ENCODE measurements at regions not wholly inside any gene's neighbourhood (a gene's known extent, or its start where the extent isn't known, plus 50 kb on each side); places are given as distances from the start of the nearest gene placed in this dataset.
"Not testable (repeated sequence)": the region's sequence is repeated elsewhere in the genome, so short reads cannot be mapped to it uniquely, and the experiment has no call there.

DNA sequence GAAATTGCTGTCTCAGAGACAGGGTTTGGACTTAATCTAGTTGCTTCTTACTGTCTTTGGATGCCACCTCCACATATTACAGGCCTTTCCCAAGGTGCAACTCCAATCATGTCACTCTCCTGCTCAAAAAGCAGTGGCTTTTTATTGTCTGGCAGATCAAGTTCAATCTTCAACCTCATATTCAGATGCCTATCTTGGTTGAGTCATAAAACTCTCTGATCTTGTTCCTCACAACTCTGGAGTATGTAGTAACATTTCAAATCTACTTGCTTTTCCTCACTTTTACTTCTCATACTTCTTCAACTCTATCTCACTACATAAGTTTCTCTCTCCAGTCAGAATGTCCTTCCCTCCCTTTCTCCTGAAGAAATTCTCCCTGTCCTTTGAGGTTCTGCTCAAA lies 180.6 kb downstream of the VSIG4 start:
- Histone ChIP-seq H3K36me3 (ENCODE audit: control insufficient read depth in 2 of 2, extremely low read depth in 1 of 2, insufficient read depth in 2 of 2, low read length in 2 of 2) (no peaks in the 10 kb centered on the region), H3K9ac (replicated peaks; ENCODE audit: extremely low read depth, insufficient read depth, low read length) (no peak overlapping the region), H3K4me3 (replicated peaks in 1 of 3; ENCODE audit: insufficient read depth in 1 of 3, low read depth in 1 of 3, low read length in 3 of 3) (no peak overlapping the region), H3K4me1 (ENCODE audit: control insufficient read depth, extremely low read depth, insufficient read depth, low read length) (no peaks in the 10 kb centered on the region), H3K9me1 (replicated peaks; ENCODE audit: control insufficient read depth, extremely low read depth, insufficient read depth, low read length) (no peaks in the 10 kb centered on the region), H3K27ac (ENCODE audit: insufficient read depth, low read depth, low read length) (no peak overlapping the region), H3K4me2 (ENCODE audit: insufficient read depth, low read length) (no peak overlapping the region), H3K79me2 (ENCODE audit: control insufficient read depth, insufficient read depth, low read length) (no peaks in the 10 kb centered on the region), H3K9me3 (replicated peaks; ENCODE audit: control insufficient read depth, insufficient read depth, low read length) (no peaks in the 10 kb centered on the region), H2AFZ (ENCODE audit: low read depth, low read length) (no peak overlapping the region), H4K20me1 (replicated peaks; ENCODE audit: control insufficient read depth, extremely low read depth, insufficient read depth, low read length) (no peaks in the 10 kb centered on the region), H3K27me3 (ENCODE audit: control insufficient read depth in 2 of 2, insufficient read depth in 2 of 2, low read length in 2 of 2) (no peaks in the 10 kb centered on the region)
- no peak for DNase-seq (ENCODE audit: low read depth, low spot score)
- TF ChIP-seq CTCF (IDR thresholded peaks at IDR 0.05; ENCODE audit: extremely low read depth in 1 of 2, insufficient read depth in 1 of 2, low read depth in 1 of 2, low read length in 2 of 2) (no peak), FOS (IDR thresholded peaks at IDR 0.05; ENCODE audit: borderline replicate concordance, insufficient read depth, low read length) (no peak), JUN (IDR thresholded peaks at IDR 0.05; ENCODE audit: borderline replicate concordance, insufficient read depth, insufficient read length, low read depth) (no peak), EZH2 (IDR thresholded peaks at IDR 0.05; ENCODE audit: borderline replicate concordance, low read depth, low read length, severe bottlenecking) (no peak), POLR2AphosphoS5 (IDR thresholded peaks at IDR 0.05; ENCODE audit: insufficient read depth, low read depth, low read length) (no peak), GATA2 (IDR thresholded peaks at IDR 0.05; ENCODE audit: insufficient read depth, insufficient read length, low read depth, low read length) (no peak), MAX (IDR thresholded peaks at IDR 0.05; ENCODE audit: insufficient read depth, insufficient read length) (no peak), POLR2A (IDR thresholded peaks at IDR 0.05; ENCODE audit: low read depth, low read length) (no peak), MYC (IDR thresholded peaks at IDR 0.05; ENCODE audit: low read depth, low read length) (no peak)
- intact Hi-C loops (cut with micrococcal nuclease) (no loop called here), dilution Hi-C loops (cut with MboI; ENCODE audit: extremely low pct_ligation_motif_present, low sequenced_read_pairs) (no loop called here)
- no TSS peak for BruUV-seq (replicated peaks)
- ChIA-PET CTCF (no interaction called here), POLR2A (no interaction called here)
- FAIRE-seq = no peak

- H4K20me1 ChIP-seq (replicated peaks; ENCODE audit: control insufficient read depth, extremely low read depth, insufficient read depth, low read length); POLR2A ChIA-PET; H3K4me2 ChIP-seq (ENCODE audit: insufficient read depth, low read length); H3K9me1 ChIP-seq (replicated peaks; ENCODE audit: control insufficient read depth, extremely low read depth, insufficient read depth, low read length); H3K36me3 ChIP-seq (ENCODE audit: control insufficient read depth in 2 of 2, extremely low read depth in 1 of 2, insufficient read depth in 2 of 2, low read length in 2 of 2); H3K4me3 ChIP-seq (replicated peaks in 1 of 3; ENCODE audit: insufficient read depth in 1 of 3, low read depth in 1 of 3, low read length in 3 of 3); dilution Hi-C loops (cut with MboI; ENCODE audit: extremely low pct_ligation_motif_present, low sequenced_read_pairs); intact Hi-C loops (cut with micrococcal nuclease); CTCF ChIA-PET; H3K27ac ChIP-seq (ENCODE audit: insufficient read depth, low read depth, low read length); H3K79me2 ChIP-seq (ENCODE audit: control insufficient read depth, insufficient read depth, low read length); H3K4me1 ChIP-seq (ENCODE audit: control insufficient read depth, extremely low read depth, insufficient read depth, low read length); H2AFZ ChIP-seq (ENCODE audit: low read depth, low read length); FAIRE-seq; H3K27me3 ChIP-seq (ENCODE audit: control insufficient read depth in 2 of 2, insufficient read depth in 2 of 2, low read length in 2 of 2); DNase-seq (ENCODE audit: low read depth, low spot score); H3K9ac ChIP-seq (replicated peaks; ENCODE audit: extremely low read depth, insufficient read depth, low read length); H3K9me3 ChIP-seq (replicated peaks; ENCODE audit: control insufficient read depth, insufficient read depth, low read length); BruUV-seq (replicated peaks): not testable (repeated sequence)
These were observed 185.4 kb downstream of the VSIG4 start for GRCh38 chrX:65854437-65854836.

- intact Hi-C loops (cut with micrococcal nuclease); DNase-seq (ENCODE audit: low read depth, low spot score); H3K27me3 ChIP-seq (ENCODE audit: control insufficient read depth in 2 of 2, insufficient read depth in 2 of 2, low read length in 2 of 2); H3K27ac ChIP-seq (ENCODE audit: insufficient read depth, low read depth, low read length); FAIRE-seq; CTCF ChIA-PET; BruUV-seq (replicated peaks); H3K4me3 ChIP-seq (replicated peaks in 1 of 3; ENCODE audit: insufficient read depth in 1 of 3, low read depth in 1 of 3, low read length in 3 of 3); H3K79me2 ChIP-seq (ENCODE audit: control insufficient read depth, insufficient read depth, low read length); H3K36me3 ChIP-seq (ENCODE audit: control insufficient read depth in 2 of 2, extremely low read depth in 1 of 2, insufficient read depth in 2 of 2, low read length in 2 of 2); H3K9me1 ChIP-seq (replicated peaks; ENCODE audit: control insufficient read depth, extremely low read depth, insufficient read depth, low read length); H4K20me1 ChIP-seq (replicated peaks; ENCODE audit: control insufficient read depth, extremely low read depth, insufficient read depth, low read length); H3K9ac ChIP-seq (replicated peaks; ENCODE audit: extremely low read depth, insufficient read depth, low read length); H2AFZ ChIP-seq (ENCODE audit: low read depth, low read length); dilution Hi-C loops (cut with MboI; ENCODE audit: extremely low pct_ligation_motif_present, low sequenced_read_pairs); POLR2A ChIA-PET; H3K4me1 ChIP-seq (ENCODE audit: control insufficient read depth, extremely low read depth, insufficient read depth, low read length); H3K4me2 ChIP-seq (ENCODE audit: insufficient read depth, low read length); H3K9me3 ChIP-seq (replicated peaks; ENCODE audit: control insufficient read depth, insufficient read depth, low read length): not testable (repeated sequence)
These were observed 183.9 kb downstream of the MSN start for GRCh38 chrX:65851306-65851705.
